NCI-H146 treated with DMSO at 0.1 percent for 48 hours (cell line): ENCODE measurements at regions not wholly inside any gene's neighbourhood (a gene's known extent, or its start where the extent isn't known, plus 50 kb on each side); places are given as distances from the start of the nearest gene placed in this dataset.

ENCODE experiments used
- DNase-seq: peaks from one replicate; lab custom pipeline; 2025; ENCODE audit not compliant: unreplicated experiment; lab: John Stamatoyannopoulos, UW

- DNase-seq, result no peak
Observed at GRCh38 chr9:89765211-89765946, 160.6 kb downstream of the GADD45G start.

- DNase-seq, result no peak
Observed at GRCh38 chr9:89766991-89767390, 162.2 kb downstream of the GADD45G start.

- no peak for DNase-seq
Observed at GRCh38 chr9:89768051-89768450, 163.2 kb downstream of the GADD45G start.

- no peak for DNase-seq
Observed at GRCh38 chr9:89768650-89769071, 163.8 kb downstream of the GADD45G start.

- no peak for DNase-seq
Observed at GRCh38 chr9:89770531-89771174, 165.8 kb downstream of the GADD45G start.

GRCh38 chr9:89771205-89771604 is 166.4 kb downstream of the GADD45G start:
- no peak for DNase-seq

- DNase-seq, result no peak
Observed at GRCh38 chr9:89773170-89773569, 168.4 kb downstream of the GADD45G start.

- no peak for DNase-seq
Observed at GRCh38 chr9:89774858-89775370, 170.1 kb downstream of the GADD45G start.

- DNase-seq, result no peak
Observed at GRCh38 chr9:89775641-89776040, 170.8 kb downstream of the GADD45G start.

- DNase-seq, result no peak
Observed at GRCh38 chr9:89776795-89777525, 172.1 kb downstream of the GADD45G start.

GRCh38 chr9:89777544-89777943 is 172.7 kb downstream of the GADD45G start:
- no peak for DNase-seq

- DNase-seq, result no peak
Observed at GRCh38 chr9:89778100-89779090, 173.6 kb downstream of the GADD45G start.

- no peak for DNase-seq
Observed at GRCh38 chr9:89779405-89780203, 174.8 kb downstream of the GADD45G start.

GRCh38 chr9:89780959-89781358 is 176.1 kb downstream of the GADD45G start:
- no peak for DNase-seq

- DNase-seq, result no peak
Observed at GRCh38 chr9:89781838-89782540, 177.2 kb downstream of the GADD45G start.

- DNase-seq, result no peak
Observed at GRCh38 chr9:89786655-89787054, 181.8 kb downstream of the GADD45G start.

- DNase-seq, result no peak
Observed at GRCh38 chr9:89787595-89787994, 182.8 kb downstream of the GADD45G start.

- no peak for DNase-seq
Observed at GRCh38 chr9:89788434-89788833, 183.6 kb downstream of the GADD45G start.

GRCh38 chr9:89789922-89790510 is 185.2 kb downstream of the GADD45G start:
- no peak for DNase-seq
